ENCODE measurements at regions not wholly inside any gene's neighbourhood (a gene's known extent, or its start where the extent isn't known, plus 50 kb on each side); places are given as distances from the start of the nearest gene placed in this dataset.

DNA sequence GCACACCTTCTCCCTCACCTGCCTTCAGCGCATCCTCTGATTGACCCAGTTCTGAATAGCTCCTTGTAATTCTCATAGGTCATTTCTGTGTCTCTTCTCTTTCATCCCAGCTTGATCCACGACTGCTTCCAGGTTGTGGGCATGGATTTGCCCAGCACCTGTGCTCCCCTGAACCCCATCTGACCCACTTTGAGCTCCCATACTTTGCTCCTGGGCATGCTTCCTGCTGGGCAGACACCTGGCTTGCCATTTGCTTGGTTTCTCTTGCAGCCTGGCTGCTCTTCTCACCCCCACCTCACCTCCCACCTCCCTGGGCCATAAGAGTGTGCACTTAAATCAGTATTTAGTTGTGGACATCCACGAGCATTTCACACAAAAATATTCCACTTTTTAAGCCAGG is 635.5 kb downstream of the TBL1XR1 start:
- Histone ChIP-seq H3K4me1 (no peaks in the 10 kb centered on the region), H3K27ac (no peak overlapping the region), H3K4me3 (no peak overlapping the region), H3K9me3 (no peaks in the 10 kb centered on the region), H3K27me3 (ENCODE audit: insufficient read depth in 3 of 3, low read length in 2 of 3) (no peaks in the 10 kb centered on the region), H3K36me3 (ENCODE audit: insufficient read depth in 1 of 2, low read depth in 1 of 2) (no peaks in the 10 kb centered on the region)
- intact Hi-C loops (cut with DNase I) = no loop called here
- WGBS, 3 donors = 58 to 59% (median 58%) methylated on average over 3 of the region's 3 CpGs
- ATAC-seq = no peak
- TF ChIP-seq, protein P1, sequence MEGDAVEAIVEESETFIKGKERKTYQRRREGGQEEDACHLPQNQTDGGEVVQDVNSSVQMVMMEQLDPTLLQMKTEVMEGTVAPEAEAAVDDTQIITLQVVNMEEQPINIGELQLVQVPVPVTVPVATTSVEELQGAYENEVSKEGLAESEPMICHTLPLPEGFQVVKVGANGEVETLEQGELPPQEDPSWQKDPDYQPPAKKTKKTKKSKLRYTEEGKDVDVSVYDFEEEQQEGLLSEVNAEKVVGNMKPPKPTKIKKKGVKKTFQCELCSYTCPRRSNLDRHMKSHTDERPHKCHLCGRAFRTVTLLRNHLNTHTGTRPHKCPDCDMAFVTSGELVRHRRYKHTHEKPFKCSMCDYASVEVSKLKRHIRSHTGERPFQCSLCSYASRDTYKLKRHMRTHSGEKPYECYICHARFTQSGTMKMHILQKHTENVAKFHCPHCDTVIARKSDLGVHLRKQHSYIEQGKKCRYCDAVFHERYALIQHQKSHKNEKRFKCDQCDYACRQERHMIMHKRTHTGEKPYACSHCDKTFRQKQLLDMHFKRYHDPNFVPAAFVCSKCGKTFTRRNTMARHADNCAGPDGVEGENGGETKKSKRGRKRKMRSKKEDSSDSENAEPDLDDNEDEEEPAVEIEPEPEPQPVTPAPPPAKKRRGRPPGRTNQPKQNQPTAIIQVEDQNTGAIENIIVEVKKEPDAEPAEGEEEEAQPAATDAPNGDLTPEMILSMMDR (IDR thresholded peaks at IDR 0.05) = no peak
- DNase-seq = no peak

DNA sequence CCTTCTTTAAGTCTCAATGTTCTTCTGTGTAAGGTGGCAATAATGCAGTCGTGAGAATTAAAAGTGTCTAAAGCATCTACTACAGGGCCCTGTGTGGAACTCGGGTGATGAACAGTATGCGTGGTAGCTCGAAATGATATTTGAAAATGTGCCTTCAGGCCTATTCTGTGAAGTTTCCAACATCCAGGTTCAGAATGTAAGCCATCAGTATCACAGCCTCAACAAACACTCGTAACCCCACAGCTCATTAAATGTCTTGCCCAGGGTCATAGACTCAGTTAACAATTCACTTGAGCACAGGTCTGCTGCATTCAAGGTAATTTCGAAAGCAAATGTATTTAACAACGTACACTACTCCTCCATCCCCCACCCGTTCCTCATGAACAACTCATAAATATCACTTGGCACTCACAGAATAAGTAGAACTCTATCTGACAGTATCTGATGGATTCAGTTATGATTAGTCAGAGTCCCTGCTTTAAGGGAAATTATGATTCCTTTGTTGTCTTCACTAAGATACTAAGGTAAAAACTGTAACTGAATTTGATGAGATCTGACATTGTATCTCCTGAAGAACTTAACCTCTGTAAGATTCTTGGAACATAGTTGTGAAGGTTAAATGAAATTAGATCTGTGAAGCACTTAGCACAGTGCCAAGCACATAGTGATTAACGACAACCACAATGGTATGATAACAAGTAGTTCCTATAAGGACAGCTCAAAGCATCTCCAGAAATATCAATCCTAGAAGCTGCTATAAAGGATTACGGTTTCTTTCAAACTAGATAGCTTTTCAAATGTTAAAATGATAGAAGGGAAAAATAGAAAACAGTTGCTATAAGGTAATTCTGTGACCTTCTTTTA is 642.3 kb downstream of the TBL1XR1 start:
- TF ChIP-seq, protein P1 (IDR thresholded peaks at IDR 0.05) = no peak
- Histone ChIP-seq H3K27ac (no peak overlapping the region), H3K4me3 (no peak overlapping the region), H3K36me3 (ENCODE audit: insufficient read depth in 1 of 2, low read depth in 1 of 2) (no peaks in the 10 kb centered on the region), H3K4me1 (no peaks in the 10 kb centered on the region), H3K27me3 (ENCODE audit: insufficient read depth in 3 of 3, low read length in 2 of 3) (no peaks in the 10 kb centered on the region), H3K9me3 (no peaks in the 10 kb centered on the region)
- intact Hi-C loops (cut with DNase I) = no loop called here
- 66 to 78% (median 72%) methylated on average over 10 of the region's 10 CpGs for WGBS, 3 donors
- ATAC-seq = no peak
- no peak for DNase-seq

DNA sequence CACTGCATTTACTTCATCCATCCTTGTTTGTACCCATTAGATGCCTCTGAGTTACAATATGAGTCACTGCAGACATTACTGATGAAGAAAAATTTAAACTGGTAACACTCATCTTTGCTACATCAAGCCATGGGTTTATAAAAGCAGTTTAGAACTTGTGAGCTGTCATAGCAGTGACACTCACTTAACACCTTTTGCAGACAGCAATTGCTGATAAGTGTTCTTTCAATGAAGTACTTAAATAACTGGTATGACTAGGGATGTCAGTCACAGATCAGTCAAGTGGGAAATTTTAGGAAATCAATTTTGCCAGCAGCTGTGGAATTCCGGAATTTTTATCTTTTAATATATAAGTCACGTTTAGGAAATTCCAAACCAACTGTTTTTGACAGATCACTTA is 643.0 kb downstream of the TBL1XR1 start:
- Histone ChIP-seq H3K27me3 (ENCODE audit: insufficient read depth in 3 of 3, low read length in 2 of 3) (no peaks in the 10 kb centered on the region), H3K9me3 (no peaks in the 10 kb centered on the region), H3K27ac (no peak overlapping the region), H3K4me1 (no peaks in the 10 kb centered on the region), H3K36me3 (ENCODE audit: insufficient read depth in 1 of 2, low read depth in 1 of 2) (no peaks in the 10 kb centered on the region), H3K4me3 (no peak overlapping the region)
- DNase-seq (no peak), ATAC-seq (no peak)
- 52 to 63% (median 61%) methylated on average over 2 of the region's 2 CpGs for WGBS, 3 donors
- TF ChIP-seq, protein P1 (IDR thresholded peaks at IDR 0.05) = no peak
- intact Hi-C loops (cut with DNase I) = no loop called here

DNA sequence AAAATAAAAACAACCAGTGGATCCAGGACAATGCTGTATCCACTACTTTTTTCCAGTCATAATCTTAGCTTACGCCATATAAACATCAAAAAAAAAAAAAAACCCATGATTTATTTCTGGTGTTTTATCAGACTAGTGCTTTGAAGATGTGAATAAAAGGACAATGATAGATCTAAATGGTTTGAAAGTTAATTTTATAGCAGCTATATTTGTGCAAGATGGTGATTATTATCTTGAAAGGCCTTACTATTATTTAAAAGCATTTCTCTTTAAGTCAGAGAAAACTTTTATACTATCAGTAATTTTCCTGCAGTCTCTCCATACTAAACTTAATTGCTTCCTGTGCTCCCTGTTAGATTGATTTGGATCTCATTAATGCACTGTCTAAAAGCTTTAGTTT is 670.3 kb downstream of the TBL1XR1 start:
- peaks cover 0 to 2% (median 0%) of the 10 kb centered on the region in 3 donors for H3K27me3 ChIP-seq (ENCODE audit: insufficient read depth in 3 of 3, low read length in 2 of 3)
- 81 to 97% (median 93%) methylated on average over 1 of the region's 1 CpG for WGBS, 3 donors
- no peaks in the 10 kb centered on the region for H3K9me3 ChIP-seq
- intact Hi-C loops (cut with DNase I) = no loop called here
- H3K4me3 ChIP-seq = no peak overlapping the region
- TF ChIP-seq, protein P1 (IDR thresholded peaks at IDR 0.05) = no peak
- no peaks in the 10 kb centered on the region for H3K36me3 ChIP-seq (ENCODE audit: insufficient read depth in 1 of 2, low read depth in 1 of 2)
- H3K27ac ChIP-seq = no peak overlapping the region
- H3K4me1 ChIP-seq = no peaks in the 10 kb centered on the region
- DNase-seq = no peak
- no peak for ATAC-seq

DNA sequence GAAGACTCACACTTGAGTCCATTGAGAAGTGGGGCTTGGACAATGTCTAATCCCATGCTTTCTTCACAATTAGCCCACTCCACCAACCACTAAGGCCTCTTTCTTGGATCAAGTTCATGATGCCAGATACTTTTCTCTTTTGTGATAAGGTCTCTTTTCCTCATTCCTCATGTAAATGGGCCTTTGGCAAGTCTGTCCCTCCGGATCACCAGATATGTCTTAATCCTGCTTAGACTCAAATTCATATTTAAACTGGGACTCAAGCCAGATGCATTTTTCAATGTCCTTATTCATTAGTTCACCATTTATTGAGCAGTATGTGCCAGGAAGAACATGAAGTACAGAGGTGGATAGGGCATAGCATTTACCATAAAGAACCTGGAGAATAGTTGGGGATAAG is 671.1 kb downstream of the TBL1XR1 start:
- WGBS, 3 donors = 15 to 30% (median 24%) methylated on average over 1 of the region's 1 CpG
- ATAC-seq = no peak
- peaks cover 0 to 2% (median 0%) of the 10 kb centered on the region in 3 donors for H3K27me3 ChIP-seq (ENCODE audit: insufficient read depth in 3 of 3, low read length in 2 of 3)

More for the DNA sequence above, 671.1 kb downstream of the TBL1XR1 start:
- Histone ChIP-seq H3K9me3 (no peaks in the 10 kb centered on the region), H3K4me1 (no peaks in the 10 kb centered on the region), H3K27ac (no peak overlapping the region), H3K36me3 (ENCODE audit: insufficient read depth in 1 of 2, low read depth in 1 of 2) (no peaks in the 10 kb centered on the region), H3K4me3 (no peak overlapping the region)
- TF ChIP-seq, protein P1 (IDR thresholded peaks at IDR 0.05) = no peak
- intact Hi-C loops (cut with DNase I) = no loop called here
- DNase-seq = no peak

All from psoas muscle (tissue), 7 donors.